ENCODE measurements at regions not wholly inside any gene's neighbourhood (a gene's known extent, or its start where the extent isn't known, plus 50 kb on each side); places are given as distances from the start of the nearest gene placed in this dataset.
A peak's percentile ranks its signal among the peaks of the same experiment; 100 is the strongest.

DNA sequence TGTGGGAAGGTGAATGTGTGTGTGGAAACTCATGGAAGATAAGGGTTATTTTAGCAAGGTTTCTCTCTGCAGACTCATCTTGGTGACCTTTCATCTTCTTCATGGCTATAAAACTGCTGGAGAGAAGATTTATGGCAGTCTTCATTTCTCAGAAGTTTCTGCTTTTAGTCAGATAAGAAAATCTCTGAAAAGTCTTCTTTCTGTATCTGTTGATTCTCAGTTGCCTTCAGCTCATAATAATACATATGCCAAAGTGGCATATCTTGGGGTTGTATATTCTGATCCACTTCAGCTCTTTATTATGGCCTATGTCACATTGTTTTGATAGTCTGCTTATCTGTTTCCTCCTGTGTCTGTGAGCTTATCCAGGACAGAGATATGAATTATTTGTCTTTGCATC lies 143.3 kb upstream of the TMTC4 start:
- ATAC-seq (no peak), DNase-seq (ENCODE audit: low spot score) (no peak)

DNA sequence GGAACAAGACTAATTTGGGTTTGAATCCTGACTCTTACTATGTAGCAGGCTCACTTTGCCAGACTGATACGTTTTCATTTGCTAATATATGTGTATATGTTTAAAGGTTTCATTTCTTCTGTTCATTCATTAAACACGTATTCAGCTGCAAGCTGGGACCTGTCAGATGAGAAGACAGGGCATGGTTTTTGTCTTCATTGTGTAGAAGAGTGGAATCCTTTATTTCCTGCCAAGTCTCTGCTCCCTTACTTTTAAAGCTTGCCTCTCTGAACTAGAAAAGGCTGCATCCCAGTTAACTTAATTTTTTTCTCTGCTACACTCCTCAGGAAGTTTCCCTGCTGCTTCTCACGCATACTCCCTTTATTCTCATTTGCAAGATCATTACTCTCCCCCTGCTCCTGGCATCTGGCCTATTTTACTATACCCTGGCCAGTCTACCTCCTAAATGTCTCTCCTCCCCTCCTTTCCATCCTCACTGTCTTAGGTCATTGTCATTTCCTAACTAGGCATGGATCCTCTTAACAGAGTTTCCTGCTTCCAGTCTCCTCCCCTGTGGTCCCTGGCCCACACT lies 141.0 kb upstream of the TMTC4 start:
- ATAC-seq (no peak), DNase-seq (ENCODE audit: low spot score) (no peak)

DNA sequence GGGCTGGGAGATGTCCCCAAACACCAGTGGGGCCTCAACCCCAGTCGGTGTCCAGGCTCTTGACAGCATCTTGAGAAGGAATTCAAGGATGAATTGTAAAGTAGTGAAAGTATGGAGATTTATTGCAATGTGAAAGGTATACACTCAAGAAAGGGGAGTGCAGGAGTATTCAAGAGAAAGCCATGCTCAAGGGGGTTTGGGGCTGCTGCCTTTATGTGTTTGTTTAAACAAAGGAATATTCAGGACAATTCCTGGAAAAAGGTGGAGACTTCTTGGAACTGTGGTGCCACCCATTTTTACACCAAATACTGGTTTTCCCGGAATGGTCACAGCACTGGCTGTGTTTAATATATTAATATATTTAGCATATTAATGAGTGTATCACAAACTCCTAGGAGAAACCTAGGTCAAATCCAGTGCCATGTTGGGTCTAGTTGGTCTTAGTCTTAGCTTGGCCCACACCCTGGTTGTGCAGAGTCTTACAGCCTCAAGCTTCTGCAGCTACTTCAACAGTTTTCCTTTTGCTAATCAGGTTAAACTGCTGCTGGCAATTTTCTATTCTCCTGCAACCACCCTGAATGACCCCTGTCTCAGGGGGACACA lies 138.5 kb upstream of the TMTC4 start:
- DNase-seq (ENCODE audit: low spot score) (no peak), ATAC-seq (no peak)

DNA sequence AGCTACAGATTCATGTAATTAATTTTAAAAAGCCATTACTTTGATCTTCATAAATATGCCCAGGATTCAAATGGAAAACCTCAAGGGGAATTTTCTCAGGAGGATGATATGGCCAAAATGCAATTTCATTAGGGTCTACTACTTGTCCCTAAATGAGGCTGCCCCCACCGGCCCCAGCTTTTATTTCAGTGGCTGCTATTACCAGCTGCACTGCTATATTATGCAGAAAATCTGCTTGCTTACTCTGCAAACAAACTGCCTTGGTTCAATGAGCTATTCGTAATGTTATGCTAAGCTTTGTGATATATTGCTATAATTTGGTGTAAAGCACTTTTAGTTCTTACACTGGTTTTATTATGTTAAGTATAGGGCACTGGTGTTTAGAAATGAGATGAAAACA lies 137.3 kb upstream of the TMTC4 start:
- ATAC-seq (no peak), DNase-seq (ENCODE audit: low spot score) (no peak)

DNA sequence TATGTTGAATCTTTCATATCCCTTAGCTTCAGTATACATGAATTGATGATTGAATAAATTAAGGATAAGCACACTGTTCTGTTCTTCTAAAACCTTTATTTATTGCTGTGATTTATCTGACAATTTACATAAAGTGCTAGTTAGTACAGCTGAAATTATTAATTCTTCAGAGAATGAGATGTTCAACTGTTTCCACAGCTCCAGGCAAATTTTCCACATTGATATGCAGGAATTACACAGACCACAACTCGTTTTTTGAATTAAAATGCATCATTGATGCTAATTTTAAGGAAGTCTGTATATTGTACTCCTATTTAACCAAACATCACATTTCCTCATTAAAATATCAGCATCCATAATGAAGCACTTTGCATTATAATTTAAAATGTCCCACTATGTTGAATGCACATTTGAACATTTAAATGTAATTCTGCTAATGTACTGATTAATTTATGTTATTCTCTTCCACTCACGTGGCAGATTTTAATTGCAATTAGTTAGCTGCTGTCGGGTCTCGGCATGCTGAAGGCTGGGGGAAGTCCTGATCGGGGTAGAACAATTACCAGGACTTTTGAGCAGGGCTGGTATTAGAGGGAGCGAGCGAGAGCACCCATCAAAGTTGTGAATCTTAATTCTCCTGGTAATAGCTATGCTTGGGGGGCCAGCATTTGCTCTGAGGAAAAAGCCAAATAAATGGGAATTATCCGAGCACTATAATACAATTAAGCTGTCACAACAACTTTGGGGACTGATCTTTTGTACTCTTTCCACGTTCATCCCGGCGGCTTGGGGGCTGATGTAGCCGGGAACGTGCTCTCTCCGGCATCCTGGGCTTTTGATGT lies 136.7 kb upstream of the TMTC4 start:
- ATAC-seq (no peak), DNase-seq (ENCODE audit: low spot score) (no peak)

DNA sequence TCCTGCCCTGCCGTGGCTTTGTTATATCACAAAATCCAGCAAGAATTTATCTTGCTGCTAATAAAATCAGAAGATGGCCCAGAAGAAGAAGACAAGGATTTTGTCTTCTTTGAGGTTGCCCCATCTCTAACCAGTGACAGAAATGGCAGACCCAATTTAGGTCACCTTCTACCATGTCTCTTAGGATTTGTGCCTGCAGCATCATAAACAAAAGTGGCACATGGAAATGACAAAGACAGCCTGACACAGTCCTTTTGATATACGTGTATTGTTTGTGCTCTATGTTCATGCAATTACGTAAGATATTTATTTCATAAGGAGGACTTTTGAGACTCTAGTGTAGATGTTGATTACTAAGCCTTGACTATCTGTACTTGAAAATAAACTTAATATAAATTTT lies 135.9 kb upstream of the TMTC4 start:
- no peak for ATAC-seq
- no peak for DNase-seq (ENCODE audit: low spot score)

DNA sequence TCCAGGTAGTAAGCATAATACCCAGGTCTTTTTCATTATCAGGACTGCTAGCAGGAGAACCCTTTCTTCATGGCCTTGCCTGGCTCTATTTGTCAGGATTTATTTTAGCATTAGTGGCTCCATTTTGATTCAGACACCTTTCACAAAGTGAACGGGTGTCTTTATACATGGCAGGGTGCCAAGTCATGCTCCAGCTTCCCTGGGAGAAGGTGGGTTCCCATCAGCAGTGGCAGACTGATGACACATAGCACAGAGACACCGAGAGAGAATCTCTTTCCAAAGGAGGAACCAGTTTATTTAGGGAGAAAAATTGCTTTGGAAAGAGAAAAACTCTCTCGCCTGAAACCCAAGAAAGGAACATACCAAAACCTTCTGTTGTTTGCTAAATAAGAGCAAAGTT lies 135.3 kb upstream of the TMTC4 start:
- no peak for DNase-seq (ENCODE audit: low spot score)
- no peak for ATAC-seq

DNA sequence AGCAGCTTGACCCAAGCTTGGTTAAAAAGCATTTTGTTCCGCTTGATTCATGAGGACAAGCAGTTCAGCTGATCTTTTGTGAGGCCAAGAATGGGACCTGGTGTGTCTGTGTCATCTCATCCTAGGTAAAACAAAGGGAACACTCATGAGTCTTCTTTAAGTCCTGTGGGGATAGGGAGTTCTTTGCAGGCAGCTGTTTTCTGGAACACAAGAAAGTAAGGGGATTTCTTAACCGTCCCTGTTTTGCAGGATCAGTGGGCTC lies 134.5 kb upstream of the TMTC4 start:
- DNase-seq (ENCODE audit: low spot score) (no peak), ATAC-seq (no peak)

DNA sequence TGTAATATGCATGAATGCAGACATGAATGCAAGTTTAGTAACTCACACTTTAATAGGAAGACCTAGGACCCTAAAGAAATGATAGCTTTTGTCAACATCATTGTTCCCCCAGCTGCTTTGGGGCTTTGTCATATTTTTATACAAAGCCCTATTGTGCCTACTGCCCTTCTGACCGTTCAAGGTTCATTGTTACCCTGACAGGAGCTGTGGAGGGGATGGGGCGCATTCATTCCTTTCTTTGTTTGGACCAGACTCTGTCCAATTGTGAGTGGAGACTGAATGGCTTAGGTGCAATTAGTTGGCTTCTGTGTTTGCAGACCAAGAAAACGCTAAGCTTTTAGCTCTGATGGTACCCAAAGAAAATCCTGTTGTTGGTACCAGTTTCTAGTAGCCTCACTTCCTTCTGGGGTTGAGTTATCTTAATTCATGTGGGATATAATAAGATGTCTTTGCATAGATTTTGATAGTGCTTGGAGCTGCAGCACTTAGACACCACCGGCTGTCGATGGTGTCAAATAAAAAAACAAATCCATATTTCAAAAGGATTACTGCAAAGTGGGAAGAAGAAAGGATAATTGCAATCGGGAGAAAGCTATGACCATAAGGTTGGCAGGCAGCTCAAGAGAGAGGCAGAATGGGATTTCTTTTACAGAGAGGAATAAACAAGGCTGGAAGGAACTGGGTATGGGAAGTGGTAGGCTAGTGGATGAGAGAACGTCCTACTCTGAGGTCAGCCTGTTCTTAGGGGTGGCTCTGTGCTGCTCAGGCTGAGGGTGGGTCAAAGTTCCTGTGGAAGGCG lies 133.9 kb upstream of the TMTC4 start:
- no peak for ATAC-seq

DNA sequence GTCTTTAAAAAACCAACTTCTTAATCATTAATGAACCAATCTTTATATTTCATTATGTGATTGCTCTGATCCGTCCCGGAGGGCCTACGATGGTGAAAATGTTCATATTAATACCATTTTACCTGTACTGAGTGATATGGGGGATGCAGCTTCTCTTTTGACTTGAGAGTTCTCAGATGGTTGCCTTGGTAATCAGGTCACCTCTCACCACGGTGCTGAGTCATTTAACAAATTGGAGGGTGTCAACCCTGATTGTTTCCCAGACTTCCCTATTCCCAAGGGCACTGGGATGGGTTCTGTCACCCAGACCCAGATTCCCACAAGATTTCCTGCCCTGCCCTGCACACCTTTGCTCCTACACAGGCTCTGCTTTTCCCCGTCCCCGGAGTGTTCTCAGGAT lies 128.5 kb upstream of the TMTC4 start:
- ATAC-seq, result no peak

More for the DNA sequence above, 133.9 kb upstream of the TMTC4 start:
- no peak for DNase-seq (ENCODE audit: low spot score)

DNA sequence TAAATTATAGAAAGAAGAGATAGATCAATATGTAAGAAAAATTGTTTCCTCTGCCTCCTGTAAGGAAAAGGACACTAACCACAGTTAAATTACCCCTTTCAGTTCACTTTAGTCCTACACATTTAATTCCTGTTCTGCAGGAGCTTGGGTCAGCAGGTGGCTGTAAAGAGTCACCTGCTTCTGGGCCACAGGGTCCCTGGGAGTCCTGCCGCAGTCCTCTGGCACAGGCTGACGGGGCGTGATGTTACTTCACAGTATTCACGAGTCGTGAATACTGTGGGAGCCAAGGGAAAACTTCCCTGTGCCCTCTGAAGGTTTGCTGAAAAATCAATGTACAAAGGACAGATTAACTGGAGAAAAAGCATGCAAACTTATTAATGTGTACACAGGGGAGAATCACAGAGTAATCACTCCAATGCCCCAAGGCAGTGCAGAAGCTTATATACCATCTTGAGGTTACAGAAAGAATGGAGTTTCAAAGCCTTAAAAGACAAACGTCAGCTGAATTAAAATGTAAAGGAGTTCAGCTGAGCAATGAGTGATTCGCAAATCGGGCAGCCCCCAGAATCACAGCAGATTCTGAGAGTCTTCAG lies 125.8 kb upstream of the TMTC4 start:
- peak; percentile 81 for ATAC-seq
- DNase-seq (ENCODE audit: low spot score), result no peak

More for the DNA sequence above, 128.5 kb upstream of the TMTC4 start:
- DNase-seq (ENCODE audit: low spot score), result no peak

DNA sequence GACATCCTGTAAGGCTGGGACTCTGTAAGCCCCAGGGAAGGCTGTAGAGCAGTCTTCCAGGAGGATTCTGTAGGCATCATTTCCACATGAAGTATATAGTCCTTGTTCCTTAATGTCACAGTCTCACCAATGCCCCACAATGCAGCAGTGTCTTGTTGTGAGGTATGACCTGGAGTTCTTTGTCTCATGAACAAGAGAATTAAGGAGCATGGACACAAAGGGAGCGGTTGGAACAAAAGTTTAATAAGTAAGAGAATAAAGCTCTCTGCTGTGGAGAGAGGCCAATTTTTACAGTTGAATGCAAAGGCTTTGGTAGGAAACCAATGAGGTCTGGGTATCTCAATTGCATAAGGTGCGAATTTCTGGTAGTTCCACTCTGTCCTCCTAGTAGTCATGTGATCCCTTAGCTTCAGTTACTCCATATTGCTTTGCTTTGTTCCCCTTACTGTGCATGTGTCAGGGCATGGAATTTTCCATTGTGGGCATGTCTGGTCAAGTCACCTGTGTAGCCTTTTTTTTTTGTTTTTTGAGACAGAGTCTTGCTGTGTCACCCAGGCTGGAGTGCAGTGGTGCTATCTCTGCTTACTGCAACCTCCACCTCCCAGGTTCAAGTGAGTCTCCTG lies 124.3 kb upstream of the TMTC4 start:
- no peak for DNase-seq (ENCODE audit: low spot score)
- ATAC-seq, result no peak

DNA sequence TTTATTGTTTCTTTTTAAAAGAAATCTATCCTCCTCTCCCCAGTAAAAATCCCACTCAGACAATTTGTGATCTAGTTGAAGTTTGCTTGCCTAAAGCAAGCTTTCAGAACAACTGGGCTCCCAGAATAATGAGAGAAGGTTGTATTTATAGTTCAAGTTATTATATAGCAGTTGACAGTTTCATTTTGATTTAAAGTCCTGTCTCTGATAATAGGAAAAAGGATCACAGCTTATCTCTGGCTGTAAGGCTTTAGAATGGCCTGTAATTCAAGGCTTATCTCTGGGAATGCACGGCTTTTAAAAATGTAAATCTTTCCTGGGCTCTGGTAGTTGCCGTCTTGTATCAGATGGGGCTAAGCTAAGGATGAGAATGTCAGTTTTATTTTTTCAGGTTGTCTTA lies 123.3 kb upstream of the TMTC4 start:
- DNase-seq (ENCODE audit: low spot score) (no peak), ATAC-seq (no peak)

DNA sequence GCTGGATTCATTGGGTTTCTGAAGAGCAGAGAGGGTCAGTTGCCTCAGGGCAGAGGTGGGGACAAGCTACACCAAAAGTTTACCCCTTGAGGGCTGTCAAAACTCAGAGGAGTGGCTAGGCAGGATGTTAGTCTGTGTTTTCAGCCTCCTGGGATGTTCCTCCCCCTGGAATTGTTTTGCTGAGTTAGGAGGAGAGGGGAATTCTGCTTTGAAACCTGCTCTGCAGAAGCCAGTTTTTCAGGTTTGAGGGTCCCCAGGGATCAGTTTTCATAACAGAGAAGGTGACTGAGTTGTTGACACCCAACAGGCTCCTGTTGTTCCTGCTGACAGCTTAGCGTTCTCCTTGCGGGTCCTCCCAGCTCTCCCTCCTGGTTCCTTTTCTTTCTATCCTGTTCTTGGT lies 121.9 kb upstream of the TMTC4 start:
- no peak for ATAC-seq
- DNase-seq (ENCODE audit: low spot score), result no peak

DNA sequence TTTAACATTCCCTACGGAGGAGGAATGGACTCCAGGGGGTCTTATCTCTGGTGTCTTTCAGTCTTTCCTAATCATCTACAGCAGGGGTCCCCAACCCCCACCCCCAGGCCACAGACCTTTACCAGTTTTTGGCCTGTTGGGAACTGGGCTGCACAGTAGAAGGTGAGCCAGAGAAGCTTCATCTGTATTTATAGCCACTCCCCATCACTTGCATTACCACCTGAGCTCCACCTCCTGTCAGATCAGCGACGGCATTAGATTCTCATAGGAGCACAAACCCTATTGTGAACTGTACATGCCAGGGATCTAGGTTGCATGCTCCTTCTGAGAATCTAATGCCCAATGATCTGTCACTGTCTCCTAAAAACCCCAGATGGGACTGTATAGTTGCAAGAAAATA lies 120.0 kb upstream of the TMTC4 start:
- DNase-seq (ENCODE audit: low spot score) (no peak), ATAC-seq (no peak)

DNA sequence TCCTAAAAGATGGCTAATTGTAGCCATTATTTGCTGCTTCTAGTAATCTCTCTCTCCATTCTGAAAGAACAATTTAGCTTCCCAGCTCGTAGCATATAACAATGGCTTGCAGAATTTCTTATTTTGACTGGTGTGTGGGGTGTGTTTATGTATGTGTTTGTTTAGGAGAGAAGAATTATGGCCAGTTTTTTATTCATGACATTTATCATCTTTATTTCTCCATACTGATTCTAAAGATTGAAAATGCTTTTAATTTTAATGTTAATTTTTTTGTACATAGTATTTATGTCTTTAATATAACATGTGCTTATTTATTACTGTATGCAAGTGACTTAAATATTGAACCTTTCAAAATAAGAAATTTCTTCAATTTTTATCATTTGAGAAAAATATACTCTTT lies 115.8 kb upstream of the TMTC4 start:
- DNase-seq (ENCODE audit: low spot score) (no peak), ATAC-seq (no peak)

DNA sequence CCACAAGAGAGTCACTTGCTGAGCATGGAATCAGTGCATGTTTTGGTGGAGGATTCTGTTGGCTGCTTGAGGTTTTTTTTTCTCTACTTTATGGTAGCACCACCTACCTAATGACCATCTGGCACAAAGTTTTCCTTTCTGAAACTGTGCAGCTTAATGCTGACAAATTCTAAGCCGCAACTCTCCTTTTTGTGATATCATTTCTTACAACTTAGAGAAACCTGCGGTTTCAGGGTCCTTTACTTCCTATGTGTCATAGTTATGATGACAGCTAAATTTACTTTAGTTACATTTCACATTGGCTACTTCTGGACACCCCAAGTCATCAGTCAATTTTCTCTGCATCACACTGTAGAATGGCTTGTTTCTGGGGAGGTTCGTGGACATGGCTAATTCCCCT lies 115.4 kb upstream of the TMTC4 start:
- ATAC-seq, result no peak
- no peak for DNase-seq (ENCODE audit: low spot score)

DNA sequence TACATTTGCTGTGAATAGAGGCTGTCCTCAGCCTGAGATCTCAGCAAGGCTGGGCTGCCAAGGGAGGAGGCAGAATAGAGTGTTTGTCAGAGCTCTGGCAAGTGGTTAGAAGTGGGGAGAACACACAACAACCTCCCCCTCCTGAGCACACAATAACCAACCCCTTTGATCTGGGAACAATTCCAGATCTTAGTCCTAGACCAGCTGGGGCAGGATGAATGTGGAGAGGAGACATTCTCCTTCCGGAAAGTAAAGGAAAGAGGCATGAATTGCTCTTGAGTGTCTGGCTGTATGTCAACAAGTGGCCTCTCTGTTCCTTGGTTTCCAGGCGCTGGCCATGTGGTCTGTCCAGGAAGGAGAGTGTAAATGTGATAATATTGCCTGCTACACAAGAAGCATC lies 114.9 kb upstream of the TMTC4 start:
- DNase-seq (ENCODE audit: low spot score), result no peak
- peak; percentile 55 for ATAC-seq

DNA sequence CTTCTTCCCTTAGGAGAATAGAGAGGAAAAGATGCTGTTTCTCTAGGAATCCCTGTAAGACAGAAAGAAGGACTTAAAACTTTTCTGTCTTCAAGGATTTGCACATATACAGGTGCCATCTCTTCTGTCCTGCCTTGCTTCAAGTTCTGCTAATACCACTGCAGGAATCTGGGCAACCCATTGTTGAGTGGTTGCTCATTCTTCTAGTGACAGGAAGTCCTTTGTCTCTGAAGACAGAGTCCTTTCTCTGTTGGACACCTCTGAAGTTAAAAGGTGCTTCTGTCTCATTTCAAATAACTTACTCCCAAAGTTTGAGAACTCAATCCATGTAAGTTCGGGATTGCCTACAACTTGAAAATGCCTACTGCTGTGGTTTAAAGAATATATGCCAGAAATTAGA lies 114.4 kb upstream of the TMTC4 start:
- DNase-seq (ENCODE audit: low spot score) (no peak), ATAC-seq (no peak)

DNA sequence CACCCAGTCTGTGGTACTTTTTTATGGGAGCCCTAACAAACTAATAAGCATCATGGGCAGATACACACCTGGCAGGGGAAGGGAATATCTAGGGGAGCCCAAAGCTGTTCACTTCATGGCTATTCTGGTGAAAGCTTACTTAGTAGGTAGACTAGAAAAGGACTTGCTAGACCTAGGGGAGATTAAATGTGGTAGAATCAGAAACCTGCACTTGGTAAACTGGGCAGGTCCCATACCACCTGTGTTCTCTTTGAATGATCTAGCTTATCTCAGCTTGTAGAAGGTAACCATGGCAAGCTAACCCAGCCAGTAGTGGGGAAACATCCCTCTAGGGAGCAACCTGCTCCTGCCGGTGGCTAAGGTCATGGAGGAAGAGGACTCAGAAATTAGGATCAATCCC lies 113.9 kb upstream of the TMTC4 start:
- DNase-seq (ENCODE audit: low spot score) (no peak), ATAC-seq (no peak)

DNA sequence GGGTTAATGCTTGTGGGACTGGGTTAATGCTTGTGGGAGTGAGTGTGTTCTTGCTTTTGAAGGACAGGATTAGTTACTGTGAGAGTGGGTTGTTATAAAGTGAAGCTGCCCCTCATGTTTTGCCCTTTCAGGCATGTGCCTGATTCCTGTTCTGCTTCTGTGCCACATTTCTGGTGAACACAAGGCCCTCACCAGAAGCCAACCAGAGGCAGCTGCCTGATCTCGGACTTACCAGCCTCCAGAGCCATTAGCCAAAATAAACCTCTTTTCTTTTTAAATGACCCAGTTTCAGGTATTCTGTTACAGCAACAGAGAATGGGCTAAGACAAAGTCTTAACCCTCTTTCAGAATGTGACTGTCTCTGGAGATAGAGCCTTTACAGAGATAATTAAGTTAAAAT lies 113.3 kb upstream of the TMTC4 start:
- DNase-seq (ENCODE audit: low spot score), result no peak
- ATAC-seq, result no peak

Measured in left lobe of liver (tissue), 2 donors.